GM19023 (cell line): ENCODE measurements at regions not wholly inside any gene's neighbourhood (a gene's known extent, or its start where the extent isn't known, plus 50 kb on each side); places are given as distances from the start of the nearest gene placed in this dataset.

Source experiments
- ATAC-seq: cut with Tn5 transposase; IDR thresholded peaks from one replicate; pipeline ENCODE4 v1.9.1; 2021; ENCODE audit warnings: mild to moderate bottlenecking, moderate library complexity; ENCODE audit not compliant: unreplicated experiment

DNA sequence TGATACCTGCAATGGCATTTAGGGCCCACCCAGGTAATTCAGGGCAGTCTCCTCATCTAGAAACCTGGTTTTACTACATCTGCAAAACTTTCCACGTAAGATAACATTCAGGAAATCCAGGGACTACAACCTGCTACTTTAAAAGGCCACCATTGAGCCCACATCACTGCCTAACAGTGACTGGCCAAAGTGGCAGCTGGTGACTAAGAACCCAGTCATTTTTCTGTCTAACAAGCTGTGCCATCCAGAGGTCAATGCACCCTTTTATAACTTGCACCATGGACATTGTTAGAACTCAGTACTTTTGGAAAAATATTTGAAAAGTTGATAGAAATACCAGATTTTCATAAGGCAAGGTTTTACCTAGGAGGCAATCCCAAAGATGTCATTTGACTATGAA, 492.4 kb downstream of the OTOL1 start:
- no peak for ATAC-seq

DNA sequence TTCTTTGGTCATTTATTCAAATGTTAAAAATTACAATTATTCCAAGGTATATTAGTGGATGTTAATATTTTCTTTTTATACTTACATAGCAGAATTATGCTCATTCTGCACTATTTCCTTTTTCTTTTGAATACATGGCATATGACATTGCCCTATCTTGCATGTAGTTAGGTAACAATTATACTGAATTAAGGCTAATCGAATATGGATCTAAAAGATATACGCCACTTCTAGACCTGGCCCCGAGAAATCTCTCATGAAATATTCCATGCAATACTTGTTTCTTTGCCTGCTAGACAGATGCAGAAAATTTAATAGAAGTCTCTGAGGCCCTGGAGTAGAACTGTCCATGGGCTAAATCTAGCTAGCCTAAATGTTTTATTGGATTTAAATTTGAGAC, 493.4 kb downstream of the OTOL1 start:
- ATAC-seq: no peak

DNA sequence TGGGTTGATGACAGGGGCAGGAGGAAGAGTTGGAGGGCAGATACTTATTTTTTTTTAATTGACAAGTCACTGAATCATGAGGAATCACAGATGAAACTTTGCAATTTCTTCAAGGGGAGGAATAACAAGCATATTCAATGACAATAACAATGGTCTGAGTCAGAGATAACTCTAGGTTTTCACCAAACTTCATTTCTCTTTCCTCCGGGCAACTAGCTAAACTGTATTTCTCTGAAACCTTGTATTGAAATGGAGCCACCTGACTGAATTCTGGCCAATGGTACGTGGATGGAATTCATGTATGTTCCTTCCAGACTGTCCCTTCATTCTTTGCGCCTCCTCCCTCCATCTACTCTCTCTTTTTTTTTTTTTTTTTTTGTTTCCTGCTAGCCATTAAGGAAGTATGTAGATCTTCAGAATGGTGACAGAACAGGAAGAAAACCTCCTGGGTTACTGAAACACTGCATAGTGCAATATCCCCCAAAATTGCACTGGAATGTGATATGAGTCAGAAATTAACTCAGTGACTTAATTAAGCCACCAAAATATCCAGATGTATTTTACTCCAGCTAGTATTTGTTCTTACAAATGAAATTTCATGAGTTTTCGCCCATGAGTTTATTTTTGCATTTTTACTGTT, 495.4 kb downstream of the OTOL1 start:
- ATAC-seq: no peak

GRCh38 chr3:161999846-162000245, 503.2 kb downstream of the OTOL1 start:
- no peak for ATAC-seq

- ATAC-seq: no peak
Observed at GRCh38 chr3:162007722-162008121, 511.1 kb downstream of the OTOL1 start.

GRCh38 chr3:162012633-162013032, 516.0 kb downstream of the OTOL1 start:
- no peak for ATAC-seq

GRCh38 chr3:162014284-162014683, 517.7 kb downstream of the OTOL1 start:
- no peak for ATAC-seq

- ATAC-seq: no peak
Observed at GRCh38 chr3:162015856-162016255, 519.2 kb downstream of the OTOL1 start.

DNA sequence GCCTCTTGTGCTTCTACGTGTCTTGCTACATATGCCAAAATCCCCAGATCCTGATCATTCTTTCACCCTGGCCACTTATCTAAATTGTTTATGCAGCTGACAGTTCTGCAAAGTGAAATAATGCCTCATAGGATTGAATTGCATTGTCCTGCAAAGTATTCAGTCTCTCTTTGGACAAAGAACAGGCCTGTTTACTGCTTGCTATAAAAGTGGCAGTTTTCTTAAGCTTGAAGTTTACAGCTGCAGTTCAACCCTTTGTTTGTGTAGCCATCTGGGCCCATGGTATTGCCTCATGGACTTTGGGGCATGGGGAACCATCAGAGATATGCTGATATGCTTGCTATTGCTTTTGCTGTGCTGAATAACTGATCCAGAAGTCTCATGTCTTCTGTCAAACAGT, 523.2 kb downstream of the OTOL1 start:
- ATAC-seq: no peak

DNA sequence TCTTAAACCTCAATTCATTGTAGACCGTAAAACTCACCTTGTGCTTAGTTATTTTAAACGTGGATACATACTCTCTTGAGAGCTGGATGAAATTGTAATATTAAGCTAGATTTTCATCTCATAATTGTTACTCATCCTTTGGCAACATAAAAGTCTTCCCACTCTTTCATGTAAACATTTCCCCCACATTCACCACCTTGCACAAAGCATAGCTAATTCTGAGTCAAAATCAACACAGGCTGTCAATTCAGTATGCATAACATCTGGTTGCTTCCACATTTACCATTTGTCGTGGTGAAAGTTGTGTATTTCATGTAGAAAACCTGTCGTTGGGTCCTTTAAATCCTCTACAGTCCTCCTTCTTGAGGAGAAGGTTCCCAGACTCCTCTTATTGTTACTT, 524.6 kb downstream of the OTOL1 start:
- no peak for ATAC-seq

GRCh38 chr3:162022911-162023310, 526.3 kb downstream of the OTOL1 start:
- ATAC-seq: no peak

DNA sequence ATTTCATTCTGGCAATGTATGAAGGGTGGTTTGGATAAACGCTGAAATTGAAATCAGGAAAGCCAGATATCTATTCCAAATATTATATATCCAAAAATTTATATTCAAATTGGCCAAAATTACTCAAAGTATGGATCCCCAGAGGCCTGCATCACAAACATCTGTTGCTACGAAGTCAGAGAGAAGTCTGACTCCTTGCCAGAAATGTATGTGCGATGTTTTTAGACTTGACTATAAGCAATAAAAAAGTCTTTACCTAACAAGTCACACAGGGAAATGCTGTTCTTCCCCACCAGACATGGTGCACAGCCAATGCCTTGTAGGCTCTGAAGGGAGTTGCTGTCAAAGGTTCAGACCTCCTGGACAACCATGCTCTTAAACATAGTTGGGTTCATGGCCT, 533.1 kb downstream of the OTOL1 start:
- no peak for ATAC-seq

DNA sequence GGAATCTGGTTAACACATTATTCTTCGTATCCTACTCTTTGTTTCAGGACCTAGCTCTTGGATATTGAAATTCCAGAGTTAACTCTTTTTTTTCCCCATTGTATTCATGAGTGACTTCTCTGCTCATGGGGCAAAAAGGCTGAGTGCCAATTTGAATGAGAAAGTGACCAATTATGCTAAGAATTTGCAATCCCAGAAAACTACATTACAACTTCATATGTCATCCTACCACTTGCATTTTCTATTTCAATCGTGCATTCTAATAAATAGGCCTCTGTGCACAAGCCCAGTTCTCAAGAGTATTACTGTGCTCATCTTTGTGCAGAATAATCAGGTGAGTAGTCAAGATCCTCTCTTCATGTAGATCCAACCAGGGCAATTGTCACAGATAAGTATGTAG, 537.8 kb downstream of the OTOL1 start:
- no peak for ATAC-seq

DNA sequence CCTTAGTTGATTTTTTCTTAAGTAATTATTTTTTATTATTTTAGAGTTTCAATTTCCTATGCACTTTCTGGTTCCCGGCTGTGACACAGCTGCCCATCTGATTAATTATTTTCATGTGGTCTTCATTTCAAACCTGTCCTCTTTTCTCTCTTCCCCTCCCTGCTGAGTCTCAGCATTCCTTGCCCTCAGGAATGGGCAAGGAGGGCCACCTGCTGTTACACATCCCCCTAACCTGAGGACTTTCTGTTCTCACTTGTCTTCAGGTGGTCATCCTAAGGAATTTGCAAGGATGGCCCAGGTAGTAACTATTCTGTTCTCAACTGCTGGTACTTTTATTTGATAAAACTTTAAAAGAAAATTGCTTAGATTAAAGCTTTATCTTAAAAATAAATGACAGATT, 545.0 kb downstream of the OTOL1 start:
- no peak for ATAC-seq

- ATAC-seq: no peak
Observed at GRCh38 chr3:162052636-162053035, 556.0 kb downstream of the OTOL1 start.

DNA sequence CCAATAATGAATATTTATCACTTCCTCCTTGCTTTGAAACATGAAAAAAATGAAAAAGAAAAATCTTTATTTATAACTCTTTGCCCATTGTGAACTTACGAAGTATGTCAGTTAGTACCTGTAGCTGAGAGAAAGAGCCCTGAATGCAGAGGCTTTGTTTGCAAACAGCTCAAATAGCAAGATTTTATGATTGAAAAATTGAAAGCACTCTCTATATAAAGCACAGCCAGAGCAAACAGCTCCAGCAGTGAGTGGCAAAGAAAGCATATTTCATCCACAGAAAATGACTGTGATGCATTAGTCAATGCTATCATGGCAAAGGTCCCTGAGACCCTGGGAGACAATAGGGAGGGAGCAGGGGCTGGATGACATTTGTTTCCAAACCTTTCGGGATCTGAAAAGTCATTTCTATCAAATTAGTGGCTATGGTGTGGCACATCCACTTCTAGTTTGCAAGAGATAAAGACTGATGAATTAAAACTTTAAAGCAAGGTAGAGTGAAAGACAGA, 576.1 kb downstream of the OTOL1 start:
- no peak for ATAC-seq

DNA sequence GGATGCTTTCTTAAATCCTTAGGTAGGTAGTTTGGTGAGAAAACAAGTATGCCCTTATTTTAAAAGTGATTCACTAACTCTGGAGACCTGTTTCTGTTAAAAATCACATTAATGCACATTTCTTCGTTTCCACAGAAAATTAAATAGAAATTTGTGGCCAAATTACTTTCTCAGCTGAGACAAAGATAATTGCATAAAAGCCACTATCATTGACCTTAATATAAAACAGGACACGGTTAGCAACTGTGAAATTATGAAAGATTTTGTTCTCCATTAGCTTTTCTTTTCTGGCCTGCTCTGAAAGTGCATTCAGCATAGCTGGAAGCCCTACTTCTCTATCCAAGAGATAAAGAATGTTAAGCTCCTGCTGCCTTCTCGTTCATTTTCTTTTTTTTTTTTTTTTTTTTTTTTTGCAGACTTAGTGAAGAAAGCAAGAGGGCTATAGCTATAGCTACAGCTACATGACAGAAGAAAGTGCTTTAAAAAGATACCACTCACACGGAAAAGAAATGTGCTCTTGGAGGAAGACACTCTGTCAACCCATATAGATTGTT, 576.9 kb downstream of the OTOL1 start:
- no peak for ATAC-seq

- ATAC-seq: no peak
Observed at GRCh38 chr3:162077108-162077507, 580.5 kb downstream of the OTOL1 start.

DNA sequence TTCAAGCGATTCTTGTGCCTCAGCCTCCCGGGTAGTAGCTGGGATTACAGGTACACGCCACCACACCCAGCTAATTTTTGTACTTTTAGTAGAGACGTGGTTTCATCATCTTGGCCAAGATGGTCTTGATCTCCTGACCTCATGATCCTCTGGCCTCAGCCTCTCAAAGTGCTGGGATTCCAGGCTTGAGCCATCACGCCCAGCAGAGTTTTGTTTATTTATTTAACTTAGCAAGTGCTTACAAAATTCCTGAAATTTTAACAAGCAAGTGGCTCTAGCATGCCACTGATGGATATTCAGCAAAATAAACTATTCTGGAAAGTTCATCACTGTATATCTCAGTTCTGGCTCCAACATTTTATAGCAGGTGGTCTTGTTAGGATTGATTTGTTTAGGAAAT, 585.9 kb downstream of the OTOL1 start:
- ATAC-seq: no peak

DNA sequence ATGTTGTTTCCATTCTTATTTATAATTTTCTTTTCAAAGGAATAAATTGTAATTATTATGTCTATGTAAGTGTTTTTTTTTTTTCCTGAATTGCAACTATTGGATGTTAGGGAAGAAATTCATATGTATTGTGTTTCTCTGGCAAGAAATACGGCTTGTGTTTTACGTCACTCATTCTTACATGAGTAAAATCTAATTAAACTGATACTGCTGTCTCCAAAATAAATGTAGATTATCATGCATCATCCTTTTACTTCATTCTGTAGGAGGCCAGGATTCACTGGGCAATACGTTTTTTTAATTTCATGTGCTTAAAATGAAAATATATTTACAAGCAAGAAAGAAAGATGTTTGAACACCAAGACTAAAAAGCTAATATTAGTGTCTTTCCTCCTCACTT, 590.8 kb downstream of the OTOL1 start:
- no peak for ATAC-seq

DNA sequence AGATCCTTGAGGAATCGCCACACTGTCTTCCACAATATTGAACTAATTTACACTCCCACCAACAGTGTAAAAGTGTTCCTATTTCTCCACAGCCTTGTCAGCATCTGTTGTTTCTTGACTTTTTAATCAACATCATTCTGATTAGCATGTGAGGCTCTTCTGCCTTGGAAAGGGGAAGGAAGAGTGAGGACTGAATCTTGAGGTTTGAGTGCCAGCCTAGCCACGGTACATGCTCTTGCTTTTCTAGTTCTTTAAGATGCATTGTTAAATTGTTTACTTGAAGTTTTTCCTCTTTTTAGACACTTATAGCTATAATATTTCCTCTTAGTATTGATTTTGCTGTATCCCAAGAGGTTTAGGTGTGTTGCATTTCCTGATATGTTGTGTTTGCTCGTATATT, 596.1 kb downstream of the OTOL1 start:
- no peak for ATAC-seq

- ATAC-seq: no peak
Observed at GRCh38 chr3:162094301-162094700, 597.7 kb downstream of the OTOL1 start.

DNA sequence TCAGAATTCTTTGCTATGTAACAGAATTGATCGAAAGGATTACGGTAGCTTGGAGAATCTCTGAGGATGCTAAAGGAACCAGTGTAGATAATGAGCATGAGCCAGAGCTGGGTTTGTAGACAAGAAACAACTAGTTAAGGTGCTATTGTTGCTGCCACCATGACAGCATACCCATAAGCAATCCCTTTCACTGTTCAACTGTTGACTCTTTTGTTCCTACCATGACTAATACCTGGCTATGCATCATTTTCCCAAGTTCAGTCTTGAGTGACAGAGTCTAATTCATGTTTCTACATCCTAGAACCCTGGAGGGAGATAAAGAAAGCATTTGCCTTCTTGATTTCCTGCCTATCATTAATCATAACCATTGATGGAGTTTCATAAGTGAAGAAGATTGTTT, 600.3 kb downstream of the OTOL1 start:
- ATAC-seq: no peak
